ENCODE measurements at regions not wholly inside any gene's neighbourhood (a gene's known extent, or its start where the extent isn't known, plus 50 kb on each side); places are given as distances from the start of the nearest gene placed in this dataset.

DNA sequence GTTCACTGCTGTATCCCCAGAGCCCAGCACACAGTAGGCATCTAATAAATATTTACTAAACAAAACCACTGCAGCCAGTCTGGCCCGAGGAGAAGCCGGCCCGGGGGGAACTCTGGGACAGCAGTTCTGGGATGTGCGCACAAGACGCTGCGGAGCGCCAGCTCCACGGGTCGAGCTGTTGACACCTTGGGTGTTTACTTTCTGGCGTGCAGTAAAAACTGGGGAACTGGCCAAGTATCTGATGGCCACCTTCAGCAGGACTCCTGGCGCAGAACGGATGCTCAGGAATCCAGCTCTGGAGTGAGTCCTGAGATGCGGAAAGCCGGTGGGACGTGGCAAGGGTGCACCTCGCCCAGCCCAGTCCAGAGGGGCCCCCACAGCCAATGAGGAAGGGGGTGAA is 65.6 kb downstream of the NCOR2 start:
- TF ChIP-seq, protein P1, sequence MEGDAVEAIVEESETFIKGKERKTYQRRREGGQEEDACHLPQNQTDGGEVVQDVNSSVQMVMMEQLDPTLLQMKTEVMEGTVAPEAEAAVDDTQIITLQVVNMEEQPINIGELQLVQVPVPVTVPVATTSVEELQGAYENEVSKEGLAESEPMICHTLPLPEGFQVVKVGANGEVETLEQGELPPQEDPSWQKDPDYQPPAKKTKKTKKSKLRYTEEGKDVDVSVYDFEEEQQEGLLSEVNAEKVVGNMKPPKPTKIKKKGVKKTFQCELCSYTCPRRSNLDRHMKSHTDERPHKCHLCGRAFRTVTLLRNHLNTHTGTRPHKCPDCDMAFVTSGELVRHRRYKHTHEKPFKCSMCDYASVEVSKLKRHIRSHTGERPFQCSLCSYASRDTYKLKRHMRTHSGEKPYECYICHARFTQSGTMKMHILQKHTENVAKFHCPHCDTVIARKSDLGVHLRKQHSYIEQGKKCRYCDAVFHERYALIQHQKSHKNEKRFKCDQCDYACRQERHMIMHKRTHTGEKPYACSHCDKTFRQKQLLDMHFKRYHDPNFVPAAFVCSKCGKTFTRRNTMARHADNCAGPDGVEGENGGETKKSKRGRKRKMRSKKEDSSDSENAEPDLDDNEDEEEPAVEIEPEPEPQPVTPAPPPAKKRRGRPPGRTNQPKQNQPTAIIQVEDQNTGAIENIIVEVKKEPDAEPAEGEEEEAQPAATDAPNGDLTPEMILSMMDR (IDR thresholded peaks at IDR 0.05; ENCODE audit: insufficient read depth, low read length) = no peak
- no peak for TF ChIP-seq POLR2AphosphoS5 (IDR thresholded peaks at IDR 0.05; ENCODE audit: low read depth)
- TF ChIP-seq, protein P2, sequence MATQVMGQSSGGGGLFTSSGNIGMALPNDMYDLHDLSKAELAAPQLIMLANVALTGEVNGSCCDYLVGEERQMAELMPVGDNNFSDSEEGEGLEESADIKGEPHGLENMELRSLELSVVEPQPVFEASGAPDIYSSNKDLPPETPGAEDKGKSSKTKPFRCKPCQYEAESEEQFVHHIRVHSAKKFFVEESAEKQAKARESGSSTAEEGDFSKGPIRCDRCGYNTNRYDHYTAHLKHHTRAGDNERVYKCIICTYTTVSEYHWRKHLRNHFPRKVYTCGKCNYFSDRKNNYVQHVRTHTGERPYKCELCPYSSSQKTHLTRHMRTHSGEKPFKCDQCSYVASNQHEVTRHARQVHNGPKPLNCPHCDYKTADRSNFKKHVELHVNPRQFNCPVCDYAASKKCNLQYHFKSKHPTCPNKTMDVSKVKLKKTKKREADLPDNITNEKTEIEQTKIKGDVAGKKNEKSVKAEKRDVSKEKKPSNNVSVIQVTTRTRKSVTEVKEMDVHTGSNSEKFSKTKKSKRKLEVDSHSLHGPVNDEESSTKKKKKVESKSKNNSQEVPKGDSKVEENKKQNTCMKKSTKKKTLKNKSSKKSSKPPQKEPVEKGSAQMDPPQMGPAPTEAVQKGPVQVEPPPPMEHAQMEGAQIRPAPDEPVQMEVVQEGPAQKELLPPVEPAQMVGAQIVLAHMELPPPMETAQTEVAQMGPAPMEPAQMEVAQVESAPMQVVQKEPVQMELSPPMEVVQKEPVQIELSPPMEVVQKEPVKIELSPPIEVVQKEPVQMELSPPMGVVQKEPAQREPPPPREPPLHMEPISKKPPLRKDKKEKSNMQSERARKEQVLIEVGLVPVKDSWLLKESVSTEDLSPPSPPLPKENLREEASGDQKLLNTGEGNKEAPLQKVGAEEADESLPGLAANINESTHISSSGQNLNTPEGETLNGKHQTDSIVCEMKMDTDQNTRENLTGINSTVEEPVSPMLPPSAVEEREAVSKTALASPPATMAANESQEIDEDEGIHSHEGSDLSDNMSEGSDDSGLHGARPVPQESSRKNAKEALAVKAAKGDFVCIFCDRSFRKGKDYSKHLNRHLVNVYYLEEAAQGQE (IDR thresholded peaks at IDR 0.05; ENCODE audit: insufficient replicate concordance, low read depth) = no peak

Data from HL-60 (cell line).